GM23338 (cell line): ENCODE measurements at regions not wholly inside any gene's neighbourhood (a gene's known extent, or its start where the extent isn't known, plus 50 kb on each side); places are given as distances from the start of the nearest gene placed in this dataset.

Experiments used
- ATAC-seq: fragments of 200-7000 bp; cut with Tn5 transposase; 3 replicates; pipeline ENCODE4 v1.9.1; 2020
- DNase-seq: peaks from one replicate; pipeline ENCODE4 v3.0.0-alpha.2; 2015; ENCODE audit warnings: low spot score
- H2AFZ ChIP-seq: fragments of 200-600 bp; sonication (generic); 2 replicates; pipeline ENCODE4 v1.8.0; 2016; ENCODE audit warnings: antibody characterized with exemption, mild to moderate bottlenecking, moderate library complexity
- H3F3A ChIP-seq: fragments of 200-600 bp; sonication (generic); replicated peaks from 2 replicates; pipeline ENCODE4 v1.8.0; 2017; ENCODE audit warnings: antibody characterized with exemption, mixed run types, low read depth
- H3K27ac ChIP-seq: fragments of 200-600 bp; sonication (generic); 2 replicates; pipeline ENCODE4 v1.6.1; 2016; ENCODE audit warnings: low read depth
- H3K27me3 ChIP-seq: fragments of 200-600 bp; sonication (generic); 2 replicates; pipeline ENCODE4 v1.8.0; 2016; ENCODE audit warnings: mild to moderate bottlenecking, mixed run types, moderate library complexity; ENCODE audit not compliant: insufficient read depth
- H3K36me3 ChIP-seq: fragments of 200-600 bp; sonication (generic); 2 replicates; pipeline ENCODE4 v1.8.0; 2016; ENCODE audit warnings: mild to moderate bottlenecking; ENCODE audit not compliant: insufficient read depth
- H3K4me1 ChIP-seq: fragments of 200-600 bp; sonication (generic); 2 replicates; pipeline ENCODE4 v1.8.0; 2016; ENCODE audit warnings: mild to moderate bottlenecking, moderate library complexity; ENCODE audit not compliant: insufficient read depth
- H3K4me2 ChIP-seq: fragments of 200-600 bp; sonication (generic); 2 replicates; pipeline ENCODE4 v1.7.1; 2017; ENCODE audit warnings: mixed run types
- H3K4me3 ChIP-seq: fragments of 200-600 bp; sonication (generic); 2 replicates; pipeline ENCODE4 v1.6.1; 2016; ENCODE audit warnings: mixed run types
- H3K79me2 ChIP-seq: fragments of 200-600 bp; sonication (generic); replicated peaks from 2 replicates; pipeline ENCODE4 v1.8.0; 2017; ENCODE audit warnings: mild to moderate bottlenecking; ENCODE audit not compliant: insufficient read depth
- H3K9me2 ChIP-seq: fragments of 200-600 bp; sonication (generic); 2 replicates; pipeline ENCODE4 v1.8.0; 2017; ENCODE audit not compliant: insufficient read depth
- H4K20me1 ChIP-seq: fragments of 200-600 bp; sonication (generic); replicated peaks from 2 replicates; pipeline ENCODE4 v1.8.0; 2017; ENCODE audit warnings: mild to moderate bottlenecking; ENCODE audit not compliant: insufficient read depth
- H3K27ac Mint-ChIP-seq: 2 replicates; pipeline ENCODE4 v1.8.0; 2020; ENCODE audit warnings: inconsistent platforms, mild to moderate bottlenecking, moderate library complexity, mixed read lengths
- H3K27me3 Mint-ChIP-seq: 3 replicates; pipeline ENCODE4 v1.8.0; 2022; ENCODE audit warnings: low read depth, mild to moderate bottlenecking, moderate library complexity, mixed read lengths, inconsistent platforms; ENCODE audit not compliant: insufficient read depth, poor library complexity
- H3K36me3 Mint-ChIP-seq: 3 replicates; pipeline ENCODE4 v1.8.0; 2021; ENCODE audit warnings: low read depth, mild to moderate bottlenecking, inconsistent platforms, moderate library complexity, mixed read lengths
- H3K4me1 Mint-ChIP-seq: 3 replicates; pipeline ENCODE4 v1.8.0; 2020; ENCODE audit warnings: mild to moderate bottlenecking, inconsistent platforms, mixed read lengths
- H3K4me3 Mint-ChIP-seq: 3 replicates; pipeline ENCODE4 v1.8.0; 2021; ENCODE audit warnings: moderate library complexity, mild to moderate bottlenecking, inconsistent platforms, mixed read lengths
- H3K9me3 Mint-ChIP-seq: 3 replicates; pipeline ENCODE4 v1.8.0; 2020; ENCODE audit warnings: moderate library complexity, mild to moderate bottlenecking, inconsistent platforms, mixed read lengths
- CREB1 ChIP-seq: fragments of 250-450 bp; sonication (Bioruptor Pico); IDR thresholded peaks from 2 replicates; pipeline ENCODE4 v1.5.0; 2020; ENCODE audit warnings: low read depth, mild to moderate bottlenecking, moderate library complexity
- EZH2 ChIP-seq: fragments of 200-600 bp; sonication (generic); IDR thresholded peaks from one replicate; pipeline ENCODE4 v1.8.0; 2017; ENCODE audit warnings: antibody characterized with exemption, mild to moderate bottlenecking, low read depth; ENCODE audit not compliant: unreplicated experiment
- EZH2phosphoT487 ChIP-seq: fragments of 200-600 bp; sonication (generic); IDR thresholded peaks from one replicate; pipeline ENCODE4 v1.8.1; 2018; ENCODE audit warnings: antibody characterized with exemption; ENCODE audit not compliant: unreplicated experiment
- JUNB ChIP-seq: IDR thresholded peaks from one replicate; pipeline ENCODE4 v1.6.1; 2016; ENCODE audit warnings: antibody characterized with exemption; ENCODE audit not compliant: unreplicated experiment
- NANOG ChIP-seq: IDR thresholded peaks from 2 replicates; pipeline ENCODE4 v1.6.1; 2016; ENCODE audit warnings: antibody characterized with exemption, borderline replicate concordance
- POLR2AphosphoS5 ChIP-seq: IDR thresholded peaks from 2 replicates; pipeline ENCODE4 v1.6.1; 2016; ENCODE audit warnings: antibody characterized with exemption, low read depth
- STAT1 ChIP-seq: IDR thresholded peaks from one replicate; pipeline ENCODE4 v1.6.1; 2016; ENCODE audit warnings: antibody characterized with exemption; ENCODE audit not compliant: unreplicated experiment
- ZNF114 ChIP-seq: fragments of 250-450 bp; sonication (Bioruptor Pico); IDR thresholded peaks from 2 replicates; pipeline ENCODE4 v1.5.0; 2020; ENCODE audit warnings: mild to moderate bottlenecking, moderate library complexity
- ZNF331 ChIP-seq: fragments of 250-450 bp; sonication (Bioruptor Pico); IDR thresholded peaks from 2 replicates; pipeline ENCODE4 v1.5.0; 2020; ENCODE audit warnings: low read depth, mild to moderate bottlenecking, moderate library complexity
- TF ChIP-seq, protein P1 (sequence below): IDR thresholded peaks from one replicate; pipeline ENCODE4 v1.6.1; 2018; ENCODE audit warnings: antibody characterized with exemption; ENCODE audit not compliant: unreplicated experiment
- TF ChIP-seq, protein P2 (sequence below), 2 experiments: fragments of 200-600 bp in 1 of 2; sonication (generic) in 1 of 2; conservative IDR thresholded peaks; 2 replicates each; pipeline versions ENCODE4 v1.5.1 to v1.6.1; 2016 to 2017; ENCODE audit warnings: antibody characterized with exemption in 2 of 2, low read depth in 2 of 2, mild to moderate bottlenecking in 2 of 2, moderate library complexity in 1 of 2
- TF ChIP-seq, protein P3 (sequence below): fragments of 250-450 bp; sonication (Bioruptor Pico); IDR thresholded peaks from 2 replicates; pipeline ENCODE4 v1.5.0; 2020; ENCODE audit warnings: mild to moderate bottlenecking, moderate library complexity

DNA sequence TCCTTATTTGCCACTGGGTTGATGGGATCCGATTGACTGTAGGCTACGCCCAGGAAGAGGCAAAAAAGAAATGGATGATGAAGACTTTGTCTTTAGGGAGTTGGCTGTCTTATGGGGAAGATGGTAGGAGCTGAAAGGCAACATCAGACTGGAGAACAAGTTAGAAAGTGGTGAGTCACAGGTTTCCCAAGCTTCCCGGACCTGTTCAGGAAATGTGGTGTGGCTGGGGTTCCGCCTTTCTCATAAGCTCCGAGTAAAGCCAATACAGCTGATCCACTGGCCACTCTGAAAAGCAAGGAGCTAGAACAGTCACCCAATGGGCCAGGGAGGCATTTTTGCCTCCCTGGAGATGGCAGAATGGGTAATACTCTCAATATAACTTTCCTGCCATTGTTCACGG lies 194.5 kb downstream of the SNX19 start:
- Histone ChIP-seq H3F3A (no peaks in the 10 kb centered on the region), H3K27me3 (no peaks in the 10 kb centered on the region), H2AFZ (no peak overlapping the region), H3K79me2 (no peaks in the 10 kb centered on the region), H4K20me1 (no peaks in the 10 kb centered on the region), H3K4me3 (no peak overlapping the region), H3K9me2 (no peaks in the 10 kb centered on the region), H3K27ac (no peak overlapping the region), H3K4me1 (no peaks in the 10 kb centered on the region), H3K4me2 (no peak overlapping the region), H3K36me3 (no peaks in the 10 kb centered on the region)
- TF ChIP-seq EZH2 (no peak), ZNF331 (no peak), EZH2phosphoT487 (no peak), CREB1 (CRISPR knock-in tag) (no peak), POLR2AphosphoS5 (no peak), NANOG (no peak), JUNB (no peak), ZNF114 (CRISPR knock-in tag) (no peak), STAT1 (no peak)
- TF ChIP-seq, protein P1, sequence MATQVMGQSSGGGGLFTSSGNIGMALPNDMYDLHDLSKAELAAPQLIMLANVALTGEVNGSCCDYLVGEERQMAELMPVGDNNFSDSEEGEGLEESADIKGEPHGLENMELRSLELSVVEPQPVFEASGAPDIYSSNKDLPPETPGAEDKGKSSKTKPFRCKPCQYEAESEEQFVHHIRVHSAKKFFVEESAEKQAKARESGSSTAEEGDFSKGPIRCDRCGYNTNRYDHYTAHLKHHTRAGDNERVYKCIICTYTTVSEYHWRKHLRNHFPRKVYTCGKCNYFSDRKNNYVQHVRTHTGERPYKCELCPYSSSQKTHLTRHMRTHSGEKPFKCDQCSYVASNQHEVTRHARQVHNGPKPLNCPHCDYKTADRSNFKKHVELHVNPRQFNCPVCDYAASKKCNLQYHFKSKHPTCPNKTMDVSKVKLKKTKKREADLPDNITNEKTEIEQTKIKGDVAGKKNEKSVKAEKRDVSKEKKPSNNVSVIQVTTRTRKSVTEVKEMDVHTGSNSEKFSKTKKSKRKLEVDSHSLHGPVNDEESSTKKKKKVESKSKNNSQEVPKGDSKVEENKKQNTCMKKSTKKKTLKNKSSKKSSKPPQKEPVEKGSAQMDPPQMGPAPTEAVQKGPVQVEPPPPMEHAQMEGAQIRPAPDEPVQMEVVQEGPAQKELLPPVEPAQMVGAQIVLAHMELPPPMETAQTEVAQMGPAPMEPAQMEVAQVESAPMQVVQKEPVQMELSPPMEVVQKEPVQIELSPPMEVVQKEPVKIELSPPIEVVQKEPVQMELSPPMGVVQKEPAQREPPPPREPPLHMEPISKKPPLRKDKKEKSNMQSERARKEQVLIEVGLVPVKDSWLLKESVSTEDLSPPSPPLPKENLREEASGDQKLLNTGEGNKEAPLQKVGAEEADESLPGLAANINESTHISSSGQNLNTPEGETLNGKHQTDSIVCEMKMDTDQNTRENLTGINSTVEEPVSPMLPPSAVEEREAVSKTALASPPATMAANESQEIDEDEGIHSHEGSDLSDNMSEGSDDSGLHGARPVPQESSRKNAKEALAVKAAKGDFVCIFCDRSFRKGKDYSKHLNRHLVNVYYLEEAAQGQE, result no peak
- TF ChIP-seq, protein P2, sequence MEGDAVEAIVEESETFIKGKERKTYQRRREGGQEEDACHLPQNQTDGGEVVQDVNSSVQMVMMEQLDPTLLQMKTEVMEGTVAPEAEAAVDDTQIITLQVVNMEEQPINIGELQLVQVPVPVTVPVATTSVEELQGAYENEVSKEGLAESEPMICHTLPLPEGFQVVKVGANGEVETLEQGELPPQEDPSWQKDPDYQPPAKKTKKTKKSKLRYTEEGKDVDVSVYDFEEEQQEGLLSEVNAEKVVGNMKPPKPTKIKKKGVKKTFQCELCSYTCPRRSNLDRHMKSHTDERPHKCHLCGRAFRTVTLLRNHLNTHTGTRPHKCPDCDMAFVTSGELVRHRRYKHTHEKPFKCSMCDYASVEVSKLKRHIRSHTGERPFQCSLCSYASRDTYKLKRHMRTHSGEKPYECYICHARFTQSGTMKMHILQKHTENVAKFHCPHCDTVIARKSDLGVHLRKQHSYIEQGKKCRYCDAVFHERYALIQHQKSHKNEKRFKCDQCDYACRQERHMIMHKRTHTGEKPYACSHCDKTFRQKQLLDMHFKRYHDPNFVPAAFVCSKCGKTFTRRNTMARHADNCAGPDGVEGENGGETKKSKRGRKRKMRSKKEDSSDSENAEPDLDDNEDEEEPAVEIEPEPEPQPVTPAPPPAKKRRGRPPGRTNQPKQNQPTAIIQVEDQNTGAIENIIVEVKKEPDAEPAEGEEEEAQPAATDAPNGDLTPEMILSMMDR (conservative IDR thresholded peaks at IDR 0.05; ENCODE audit: low read depth in 2 of 2), result no peak
- TF ChIP-seq, protein P3, sequence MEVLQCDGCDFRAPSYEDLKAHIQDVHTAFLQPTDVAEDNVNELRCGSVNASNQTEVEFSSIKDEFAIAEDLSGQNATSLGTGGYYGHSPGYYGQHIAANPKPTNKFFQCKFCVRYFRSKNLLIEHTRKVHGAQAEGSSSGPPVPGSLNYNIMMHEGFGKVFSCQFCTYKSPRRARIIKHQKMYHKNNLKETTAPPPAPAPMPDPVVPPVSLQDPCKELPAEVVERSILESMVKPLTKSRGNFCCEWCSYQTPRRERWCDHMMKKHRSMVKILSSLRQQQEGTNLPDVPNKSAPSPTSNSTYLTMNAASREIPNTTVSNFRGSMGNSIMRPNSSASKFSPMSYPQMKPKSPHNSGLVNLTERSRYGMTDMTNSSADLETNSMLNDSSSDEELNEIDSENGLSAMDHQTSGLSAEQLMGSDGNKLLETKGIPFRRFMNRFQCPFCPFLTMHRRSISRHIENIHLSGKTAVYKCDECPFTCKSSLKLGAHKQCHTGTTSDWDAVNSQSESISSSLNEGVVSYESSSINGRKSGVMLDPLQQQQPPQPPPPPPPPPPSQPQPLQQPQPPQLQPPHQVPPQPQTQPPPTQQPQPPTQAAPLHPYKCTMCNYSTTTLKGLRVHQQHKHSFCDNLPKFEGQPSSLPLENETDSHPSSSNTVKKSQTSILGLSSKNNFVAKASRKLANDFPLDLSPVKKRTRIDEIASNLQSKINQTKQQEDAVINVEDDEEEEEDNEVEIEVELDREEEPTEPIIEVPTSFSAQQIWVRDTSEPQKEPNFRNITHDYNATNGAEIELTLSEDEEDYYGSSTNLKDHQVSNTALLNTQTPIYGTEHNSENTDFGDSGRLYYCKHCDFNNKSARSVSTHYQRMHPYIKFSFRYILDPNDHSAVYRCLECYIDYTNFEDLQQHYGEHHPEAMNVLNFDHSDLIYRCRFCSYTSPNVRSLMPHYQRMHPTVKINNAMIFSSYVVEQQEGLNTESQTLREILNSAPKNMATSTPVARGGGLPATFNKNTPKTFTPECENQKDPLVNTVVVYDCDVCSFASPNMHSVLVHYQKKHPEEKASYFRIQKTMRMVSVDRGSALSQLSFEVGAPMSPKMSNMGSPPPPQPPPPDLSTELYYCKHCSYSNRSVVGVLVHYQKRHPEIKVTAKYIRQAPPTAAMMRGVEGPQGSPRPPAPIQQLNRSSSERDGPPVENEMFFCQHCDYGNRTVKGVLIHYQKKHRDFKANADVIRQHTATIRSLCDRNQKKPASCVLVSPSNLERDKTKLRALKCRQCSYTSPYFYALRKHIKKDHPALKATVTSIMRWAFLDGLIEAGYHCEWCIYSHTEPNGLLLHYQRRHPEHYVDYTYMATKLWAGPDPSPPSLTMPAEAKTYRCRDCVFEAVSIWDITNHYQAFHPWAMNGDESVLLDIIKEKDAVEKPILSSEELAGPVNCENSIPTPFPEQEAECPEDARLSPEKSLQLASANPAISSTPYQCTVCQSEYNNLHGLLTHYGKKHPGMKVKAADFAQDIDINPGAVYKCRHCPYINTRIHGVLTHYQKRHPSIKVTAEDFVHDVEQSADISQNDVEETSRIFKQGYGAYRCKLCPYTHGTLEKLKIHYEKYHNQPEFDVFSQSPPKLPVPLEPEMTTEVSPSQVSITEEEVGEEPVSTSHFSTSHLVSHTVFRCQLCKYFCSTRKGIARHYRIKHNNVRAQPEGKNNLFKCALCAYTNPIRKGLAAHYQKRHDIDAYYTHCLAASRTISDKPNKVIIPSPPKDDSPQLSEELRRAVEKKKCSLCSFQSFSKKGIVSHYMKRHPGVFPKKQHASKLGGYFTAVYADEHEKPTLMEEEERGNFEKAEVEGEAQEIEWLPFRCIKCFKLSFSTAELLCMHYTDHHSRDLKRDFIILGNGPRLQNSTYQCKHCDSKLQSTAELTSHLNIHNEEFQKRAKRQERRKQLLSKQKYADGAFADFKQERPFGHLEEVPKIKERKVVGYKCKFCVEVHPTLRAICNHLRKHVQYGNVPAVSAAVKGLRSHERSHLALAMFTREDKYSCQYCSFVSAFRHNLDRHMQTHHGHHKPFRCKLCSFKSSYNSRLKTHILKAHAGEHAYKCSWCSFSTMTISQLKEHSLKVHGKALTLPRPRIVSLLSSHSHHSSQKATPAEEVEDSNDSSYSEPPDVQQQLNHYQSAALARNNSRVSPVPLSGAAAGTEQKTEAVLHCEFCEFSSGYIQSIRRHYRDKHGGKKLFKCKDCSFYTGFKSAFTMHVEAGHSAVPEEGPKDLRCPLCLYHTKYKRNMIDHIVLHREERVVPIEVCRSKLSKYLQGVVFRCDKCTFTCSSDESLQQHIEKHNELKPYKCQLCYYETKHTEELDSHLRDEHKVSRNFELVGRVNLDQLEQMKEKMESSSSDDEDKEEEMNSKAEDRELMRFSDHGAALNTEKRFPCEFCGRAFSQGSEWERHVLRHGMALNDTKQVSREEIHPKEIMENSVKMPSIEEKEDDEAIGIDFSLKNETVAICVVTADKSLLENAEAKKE, result no peak
- Mint-ChIP-seq H3K27ac (no peak overlapping the region), H3K36me3 (no peaks in the 10 kb centered on the region), H3K27me3 (peaks cover 3% of the 10 kb centered on the region), H3K9me3 (no peaks in the 10 kb centered on the region), H3K4me3 (no peak overlapping the region), H3K4me1 (no peaks in the 10 kb centered on the region)
- ATAC-seq (no peak), DNase-seq (no peak)
